Left cardiac atrium (tissue), 4 donors: ENCODE measurements at regions not wholly inside any gene's neighbourhood (a gene's known extent, or its start where the extent isn't known, plus 50 kb on each side); places are given as distances from the start of the nearest gene placed in this dataset.
"Not testable (repeated sequence)": the region's sequence is repeated elsewhere in the genome, so short reads cannot be mapped to it uniquely, and the experiment has no call there.

Experiments
- ATAC-seq, 2 donors: fragments of 200-7000 bp; cut with Tn5 transposase; one replicate each; pipeline ENCODE4 v1.9.1; 2020; ENCODE audit warnings: mild to moderate bottlenecking in 2 of 2, moderate library complexity in 2 of 2
- DNase-seq: peaks from one replicate; pipeline ENCODE4 v3.0.0-alpha.2; 2020
- intact Hi-C, 2 donors: fragments of 100-400 bp; cut with DNase I; formaldehyde crosslinking; loops; one replicate each; pipeline versions ENCODE4 v1.14.1 to v1.15.1; 2022 to 2023
- microRNA-seq, 2 donors: library from miRNA; unstranded; fragments of <30 nt; microRNA quantifications; one replicate each; pipeline ENCODE4 v1.2.0, GENCODE V29; 2020
- donor health status: DM: no; HTN: yes; CAD: no.
- donor health status: DM: no; HTN: yes; CAD: no; lungs with severe emphysema.
- donor health status: DM: yes; HTN: yes; CAD: no.
- donor health status: Dilated cardiomyopathy.

DNA sequence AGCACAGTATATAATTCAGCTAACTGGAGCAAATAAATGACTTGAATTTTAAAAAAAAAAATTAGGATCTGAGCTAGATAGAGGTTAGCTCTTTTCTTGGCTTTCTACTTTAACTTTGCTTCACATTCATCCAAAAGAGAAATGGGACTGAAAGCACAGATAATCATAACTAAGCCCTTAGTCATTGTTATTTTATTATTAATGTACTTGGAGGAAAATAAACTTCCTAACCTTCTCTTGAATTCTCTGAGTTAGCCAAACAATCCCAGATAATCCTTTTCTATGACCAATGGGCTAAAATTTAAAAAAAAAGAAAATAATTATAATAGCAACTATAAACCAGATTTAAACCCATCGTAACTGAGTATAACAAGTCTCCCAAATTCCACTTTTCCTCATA lies 57.6 kb upstream of the RASA1 start:
- intact Hi-C loops: no loop called here
- no peak for DNase-seq
- ATAC-seq: no peak

DNA sequence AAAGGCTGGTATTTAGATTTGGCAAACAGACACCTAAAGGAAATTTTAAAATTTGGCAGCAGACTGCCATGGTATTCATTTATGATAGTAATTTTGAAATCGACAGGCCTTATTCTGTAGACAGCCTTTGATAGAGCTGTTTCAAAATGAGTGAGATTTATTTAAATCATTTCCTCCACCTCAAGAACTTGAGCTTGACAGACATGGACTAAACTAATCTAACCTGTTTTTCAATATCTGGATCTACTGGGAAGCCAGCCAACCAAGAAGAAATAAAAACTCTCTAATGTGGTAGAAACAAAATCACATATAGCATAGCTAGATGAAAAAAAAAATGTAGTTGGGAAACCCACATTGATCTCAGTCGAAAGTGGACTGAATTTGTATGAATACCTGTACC lies 56.9 kb upstream of the RASA1 start:
- ATAC-seq: no peak
- no peak for DNase-seq
- intact Hi-C loops: no loop called here

DNA sequence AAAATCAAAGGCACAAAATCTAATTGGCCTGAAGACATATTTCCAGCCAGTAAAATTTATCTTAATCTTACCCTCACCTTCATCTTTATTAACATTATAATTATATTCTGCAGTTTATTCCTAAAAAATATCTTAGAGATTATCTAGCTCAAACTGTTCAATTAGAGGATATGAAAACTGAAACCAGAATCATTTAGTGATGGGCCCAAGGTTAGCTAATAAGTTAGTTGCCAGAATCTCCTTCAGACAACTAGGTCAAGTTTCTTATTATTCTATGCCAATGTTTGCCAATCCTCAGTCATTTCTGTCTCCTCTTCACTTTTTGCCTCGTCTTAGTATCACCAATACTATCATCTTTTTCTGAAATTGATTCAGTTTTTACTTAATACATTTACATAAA lies 56.0 kb upstream of the RASA1 start:
- intact Hi-C loops: no loop called here
- ATAC-seq: no peak
- no peak for DNase-seq

DNA sequence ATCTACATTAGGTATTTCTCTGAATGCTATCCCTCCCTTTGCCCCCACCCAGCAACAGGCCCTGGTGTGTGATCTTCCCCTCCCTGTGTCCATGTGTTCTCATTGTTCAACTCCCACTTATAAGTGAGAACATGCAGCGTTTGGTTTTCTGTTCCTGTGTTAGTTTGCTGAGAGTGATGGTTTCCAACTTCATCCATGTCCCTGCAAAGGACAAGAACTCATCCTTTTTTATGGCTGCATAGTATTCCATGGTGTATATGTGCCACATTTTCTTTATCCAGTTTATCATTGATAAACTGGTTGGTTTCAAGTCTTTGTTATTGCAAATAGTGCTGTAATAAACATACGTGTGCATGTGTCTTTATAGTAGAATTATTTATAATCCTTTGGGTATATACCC lies 55.5 kb upstream of the RASA1 start:
- intact Hi-C loops, ATAC-seq, DNase-seq: not testable (repeated sequence)

DNA sequence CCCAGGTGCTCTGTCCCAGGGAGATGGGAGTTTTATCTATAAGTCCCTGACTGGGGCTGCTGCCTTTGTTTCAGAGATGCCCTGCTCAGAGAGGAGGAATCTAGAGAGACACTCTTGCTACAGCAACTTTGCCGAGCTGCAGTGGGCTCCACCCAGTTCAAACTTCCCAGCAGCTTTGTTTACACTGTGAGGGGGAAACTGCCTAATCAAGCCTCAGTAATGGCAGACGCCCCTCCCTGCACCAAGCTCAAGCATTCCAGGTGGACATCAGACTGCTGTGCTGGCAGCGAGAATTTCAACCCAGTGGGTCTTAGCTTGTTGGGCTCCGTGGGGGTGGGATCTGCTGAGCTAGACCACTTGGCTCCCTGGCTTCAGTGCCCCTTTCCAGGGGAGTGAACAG lies 50.2 kb upstream of the RASA1 start:
- ATAC-seq, intact Hi-C loops, DNase-seq: not testable (repeated sequence)

Small RNA genes lying in the stretch of these regions (microRNA-seq; reads per million reads assigned to microRNA genes)
- 0 reads per million in 2 donors for gene MIR4280
